H1 (cell line): ENCODE measurements at regions not wholly inside any gene's neighbourhood (a gene's known extent, or its start where the extent isn't known, plus 50 kb on each side); places are given as distances from the start of the nearest gene placed in this dataset.

ENCODE experiments used
- CTCF ChIA-PET: fragments of 300-600 bp; sonication (Branson Sonifier 250); formaldehyde crosslinking; loops from one replicate; lab custom pipeline; 2021; ENCODE audit not compliant: partially characterized antibody; lab: Charles Lee
- POLR2A ChIA-PET: fragments of 300-600 bp; sonication (Branson Sonifier 250); formaldehyde crosslinking; loops from one replicate; lab custom pipeline; 2021; ENCODE audit warnings: inconsistent platforms; ENCODE audit not compliant: partially characterized antibody; lab: Charles Lee
- DNase-seq, 2 experiments: peaks; one replicate each; pipeline versions ENCODE4 v3.0.0 to v3.0.0-alpha.2; 2010 to 2022; ENCODE audit warnings: low spot score in 2 of 2, low read depth in 1 of 2, mixed read lengths in 1 of 2
- FAIRE-seq: peaks from 2 replicates; lab custom pipeline; 2011; peaks lifted over from hg19 to GRCh38; lab: Jason Lieb, UNC
- H2AFZ ChIP-seq: 2 replicates; pipeline ENCODE4 v1.8.1; 2012; ENCODE audit warnings: low read length, inconsistent platforms
- H2AK5ac ChIP-seq: 2 replicates; pipeline ENCODE4 v1.6.1; 2013; ENCODE audit warnings: low read depth, low read length
- H2BK120ac ChIP-seq: replicated peaks from 2 replicates; pipeline ENCODE3; 2013; ENCODE audit warnings: low read depth, low read length, inconsistent platforms
- H2BK12ac ChIP-seq: 2 replicates; pipeline ENCODE4 v1.6.1; 2013; ENCODE audit warnings: low read depth, low read length
- H2BK15ac ChIP-seq: 2 replicates; pipeline ENCODE4 v1.6.1; 2013; ENCODE audit warnings: low read length
- H2BK20ac ChIP-seq: 2 replicates; pipeline ENCODE4 v1.6.1; 2013; ENCODE audit warnings: low read length
- H2BK5ac ChIP-seq: 2 replicates; pipeline ENCODE4 v1.6.1; 2013; ENCODE audit warnings: low read depth, low read length
- H3K14ac ChIP-seq: 2 replicates; pipeline ENCODE4 v1.6.1; 2013; ENCODE audit warnings: inconsistent platforms; ENCODE audit not compliant: insufficient read length
- H3K18ac ChIP-seq: 2 replicates; pipeline ENCODE4 v1.6.1; 2013; ENCODE audit warnings: low read length; ENCODE audit errors: extremely low read depth
- H3K23ac ChIP-seq: 2 replicates; pipeline ENCODE4 v1.6.1; 2013; ENCODE audit warnings: inconsistent platforms; ENCODE audit not compliant: insufficient read length
- H3K23me2 ChIP-seq: 2 replicates; pipeline ENCODE4 v1.6.1; 2013; ENCODE audit warnings: low read depth, low read length
- H3K27ac ChIP-seq: 2 replicates; pipeline ENCODE4 v1.6.1; 2011; ENCODE audit warnings: low read depth, low read length, inconsistent platforms
- H3K27me3 ChIP-seq, 4 experiments: replicated peaks in 1 of 4; 1 replicate in 1 of 4; 2 replicates in 3 of 4; pipeline versions ENCODE4 v1.6.1 to v1.8.1; 2011 to 2013; ENCODE audit warnings: low read length in 3 of 4, mild to moderate bottlenecking in 3 of 4, inconsistent platforms in 2 of 4, mixed read lengths in 2 of 4, moderate library complexity in 1 of 4; ENCODE audit not compliant: control insufficient read depth in 3 of 4, insufficient read depth in 3 of 4; ENCODE audit errors: extremely low read depth in 1 of 4
- H3K36me3 ChIP-seq, 4 experiments: 2 replicates each; pipeline versions ENCODE4 v1.6.1 to v1.8.1; 2011 to 2013; ENCODE audit warnings: mild to moderate bottlenecking in 4 of 4, low read length in 3 of 4, moderate library complexity in 2 of 4, control low read depth in 1 of 4, inconsistent platforms in 1 of 4; ENCODE audit not compliant: insufficient read depth in 4 of 4, control insufficient read depth in 2 of 4
- H3K4ac ChIP-seq: replicated peaks from 2 replicates; pipeline ENCODE3; 2013; ENCODE audit warnings: low read length, low read depth, mixed read lengths, inconsistent platforms; ENCODE audit not compliant: insufficient read length
- H3K4me1 ChIP-seq, 4 experiments: replicated peaks in 1 of 4; 1 replicate in 1 of 4; 2 replicates in 3 of 4; pipeline versions ENCODE4 v1.6.1 to v1.8.1; 2011 to 2013; ENCODE audit warnings: low read length in 3 of 4, inconsistent platforms in 2 of 4, mixed read lengths in 1 of 4; ENCODE audit not compliant: insufficient read depth in 4 of 4, control insufficient read depth in 3 of 4
- H3K4me2 ChIP-seq, 2 experiments: 2 replicates each; pipeline versions ENCODE4 v1.6.1 to v1.8.1; 2011 to 2013; ENCODE audit warnings: low read depth in 2 of 2, low read length in 2 of 2, control low read depth in 1 of 2, inconsistent platforms in 1 of 2, mild to moderate bottlenecking in 1 of 2; ENCODE audit not compliant: insufficient read depth in 1 of 2
- H3K4me3 ChIP-seq, 4 experiments: fragments of 200-600, 300-600 bp in 1 of 4; sonication (generic), shearing (Covaris generic), sonication (Bioruptor Twin) in 1 of 4; 2 replicates each; pipeline versions ENCODE4 v1.5.1 to v1.8.1; 2011 to 2016; ENCODE audit warnings: low read length in 4 of 4, low read depth in 3 of 4, control low read depth in 2 of 4, inconsistent platforms in 2 of 4, mild to moderate bottlenecking in 2 of 4, mixed read lengths in 1 of 4, moderate library complexity in 1 of 4; ENCODE audit not compliant: insufficient read depth in 2 of 4; ENCODE audit errors: extremely low read depth in 1 of 4
- H3K56ac ChIP-seq: replicated peaks from 2 replicates; pipeline ENCODE3; 2013; ENCODE audit warnings: low read depth, mild to moderate bottlenecking, mixed read lengths, low read length, inconsistent platforms; ENCODE audit not compliant: insufficient read length
- H3K79me1 ChIP-seq: 2 replicates; pipeline ENCODE4 v1.6.1; 2013; ENCODE audit warnings: low read depth, low read length, control low read depth
- H3K79me2 ChIP-seq, 2 experiments: 2 replicates each; pipeline versions ENCODE4 v1.6.1 to v1.8.1; 2012 to 2013; ENCODE audit warnings: low read length in 2 of 2, mild to moderate bottlenecking in 2 of 2, inconsistent platforms in 1 of 2; ENCODE audit not compliant: insufficient read depth in 2 of 2, control insufficient read depth in 1 of 2
- H3K9ac ChIP-seq, 4 experiments: replicated peaks in 1 of 4; 1 replicate in 1 of 4; 2 replicates in 3 of 4; pipeline versions ENCODE4 v1.6.1 to v1.8.1; 2011 to 2013; ENCODE audit warnings: low read depth in 3 of 4, low read length in 3 of 4, control low read depth in 2 of 4, mild to moderate bottlenecking in 2 of 4, moderate library complexity in 2 of 4, inconsistent platforms in 1 of 4; ENCODE audit errors: extremely low read depth in 1 of 4
- H3K9me3 ChIP-seq, 2 experiments: 2 replicates each; pipeline versions ENCODE4 v1.6.1 to v1.8.1; 2012 to 2013; ENCODE audit warnings: mild to moderate bottlenecking in 2 of 2, moderate library complexity in 2 of 2, control low read depth in 1 of 2, inconsistent platforms in 1 of 2, low read depth in 1 of 2, low read length in 1 of 2, mixed read lengths in 1 of 2; ENCODE audit not compliant: insufficient read depth in 2 of 2
- H4K20me1 ChIP-seq, 2 experiments: replicated peaks in 1 of 2; 2 replicates each; pipeline versions ENCODE3 to v1.8.1; 2011 to 2013; ENCODE audit warnings: inconsistent platforms in 2 of 2, low read length in 2 of 2, mild to moderate bottlenecking in 1 of 2; ENCODE audit not compliant: insufficient read depth in 2 of 2, control insufficient read depth in 1 of 2
- H4K5ac ChIP-seq: 2 replicates; pipeline ENCODE4 v1.6.1; 2013; ENCODE audit warnings: low read length, low read depth, mixed read lengths, inconsistent platforms; ENCODE audit not compliant: insufficient read length
- H4K8ac ChIP-seq: 2 replicates; pipeline ENCODE4 v1.8.0; 2013; ENCODE audit warnings: mild to moderate bottlenecking, moderate library complexity, low read length, inconsistent platforms; ENCODE audit not compliant: insufficient read depth; ENCODE audit errors: extremely low read depth
- H4K91ac ChIP-seq: replicated peaks from 2 replicates; pipeline ENCODE3; 2013; ENCODE audit warnings: low read length, mixed read lengths, inconsistent platforms; ENCODE audit not compliant: insufficient read length
- BRCA1 ChIP-seq: IDR thresholded peaks from 2 replicates; pipeline ENCODE4 v1.6.1; 2012; ENCODE audit warnings: low read depth, low read length, improper control_type of control experiment
- CTBP2 ChIP-seq: IDR thresholded peaks from 2 replicates; pipeline ENCODE4 v1.7.0; 2011; ENCODE audit warnings: borderline replicate concordance, mild to moderate bottlenecking, moderate library complexity, mixed read lengths, low read length; ENCODE audit not compliant: insufficient read depth, insufficient read length
- E2F6 ChIP-seq: IDR thresholded peaks from 2 replicates; pipeline ENCODE4 v1.6.1; 2012; ENCODE audit warnings: inconsistent platforms
- JUND ChIP-seq: IDR thresholded peaks from 2 replicates; pipeline ENCODE4 v1.6.1; 2011; ENCODE audit warnings: mild to moderate bottlenecking, improper control_type of control experiment, low read length
- KDM5A ChIP-seq: fragments of 200-600 bp; IDR thresholded peaks from 2 replicates; pipeline ENCODE4 v1.7.1; 2012; ENCODE audit warnings: mild to moderate bottlenecking, low read length, inconsistent platforms, mixed read lengths
- POLR2AphosphoS5 ChIP-seq: IDR thresholded peaks from 2 replicates; pipeline ENCODE4 v1.6.1; 2011; ENCODE audit warnings: low read depth, low read length
- RAD21 ChIP-seq, 2 experiments: IDR thresholded peaks in 1 of 2; conservative IDR thresholded peaks in 1 of 2; 2 replicates each; pipeline ENCODE4 v1.6.1; 2011; ENCODE audit warnings: low read depth in 2 of 2, low read length in 2 of 2, improper control_type of control experiment in 1 of 2, inconsistent platforms in 1 of 2, mild to moderate bottlenecking in 1 of 2, moderate library complexity in 1 of 2
- RNF2 ChIP-seq: fragments of 200-900, 300-1000 bp; sonication (generic); IDR thresholded peaks from 2 replicates; pipeline ENCODE4 v1.7.1; 2016; ENCODE audit warnings: borderline replicate concordance, low read depth, mild to moderate bottlenecking, antibody characterized with exemption, low read length; ENCODE audit not compliant: poor library complexity, severe bottlenecking; ENCODE audit errors: missing control alignments
- SIRT6 ChIP-seq: IDR thresholded peaks from one replicate; pipeline ENCODE4 v1.7.1; 2012; ENCODE audit warnings: low read length, inconsistent platforms
- SIX5 ChIP-seq: IDR thresholded peaks from 2 replicates; pipeline ENCODE4 v1.6.1; 2011; ENCODE audit warnings: mild to moderate bottlenecking, low read depth, low read length
- SP4 ChIP-seq: IDR thresholded peaks from 2 replicates; pipeline ENCODE4 v1.6.1; 2012; ENCODE audit warnings: low read length, inconsistent platforms
- TAF1 ChIP-seq: IDR thresholded peaks from 2 replicates; pipeline ENCODE4 v1.6.1; 2011; ENCODE audit warnings: mild to moderate bottlenecking, low read depth, low read length
- YY1 ChIP-seq: IDR thresholded peaks from 2 replicates; pipeline ENCODE4 v1.6.1; 2011; ENCODE audit warnings: low read depth, mild to moderate bottlenecking, low read length
- WGBS, 2 experiments: shearing (Covaris generic) in 1 of 2; methylation state at CpG; one replicate each; pipeline versions ENCODE4 v1.1.6 to v1.1.7; 2013 to 2015; ENCODE audit warnings: low lambda C conversion rate in 2 of 2, mixed read lengths in 2 of 2, inconsistent platforms in 1 of 2, low coverage in 1 of 2, missing lambda C conversion rate in 1 of 2; ENCODE audit not compliant: insufficient replicate concordance in 2 of 2, insufficient coverage in 1 of 2, insufficient read length in 1 of 2; ENCODE audit errors: extremely low coverage in 1 of 2, missing lambda C conversion rate in 1 of 2; 5-methylcytosine and 5-hydroxymethylcytosine counted together

GRCh38 chr6:224350-224749 is 67.9 kb upstream of the DUSP22 start:
- no peaks in the 10 kb centered on the region for H3K36me3 ChIP-seq
- no peak overlapping the region for H2BK120ac ChIP-seq
- no peak overlapping the region for H4K91ac ChIP-seq
- H3K27me3 ChIP-seq, result no peaks in the 10 kb centered on the region
- H2BK5ac ChIP-seq, result no peak overlapping the region; the same call in 1 of the 2 replicates
- no peak overlapping the region; the same call in 1 of the 2 replicates for H4K8ac ChIP-seq
- no peak overlapping the region for H3K18ac ChIP-seq
- peaks cover 2 to 6% (median 5%) of the 10 kb centered on the region in 4 experiments; a peak in 5 of 7 replicates for H3K4me1 ChIP-seq
- H2AFZ ChIP-seq, result no peak overlapping the region
- no peaks in the 10 kb centered on the region for H3K23me2 ChIP-seq
- H2BK20ac ChIP-seq, result no peak overlapping the region
- H4K20me1 ChIP-seq, result no peaks in the 10 kb centered on the region
- WGBS, 2 experiments, result 88% methylated on average over 13 of the region's 13 CpGs; no CpG with 5 or more reads in 1 of the 2 experiments
- ChIA-PET POLR2A (interaction anchor here (1.5 kb wide), 1 partner anchor 16 kb away, joined by 3 read pairs; no protein-coding TSS in a partner anchor), CTCF (interaction anchor here (0.7 to 3.4 kb wide), 9 partner anchors 8 to 174 kb away, joined by 3 to 29 read pairs (median 4); no protein-coding TSS in a partner anchor)
- no peak overlapping the region for H3K27ac ChIP-seq
- FAIRE-seq, result no peak
- no peak overlapping the region for H3K23ac ChIP-seq
- H3K14ac ChIP-seq, result no peak overlapping the region
- no peak overlapping the region for H2BK15ac ChIP-seq
- H3K79me1 ChIP-seq, result no peaks in the 10 kb centered on the region
- H3K4me3 ChIP-seq, result no peak overlapping the region
- no peak overlapping the region for H2BK12ac ChIP-seq
- no peak overlapping the region for H2AK5ac ChIP-seq
- no peak for DNase-seq
- no peak overlapping the region for H3K56ac ChIP-seq
- no peak overlapping the region for H3K4me2 ChIP-seq
- H3K9me3 ChIP-seq, result no peaks in the 10 kb centered on the region
- H3K4ac ChIP-seq, result no peak overlapping the region
- no peak overlapping the region for H3K9ac ChIP-seq
- no peak overlapping the region for H4K5ac ChIP-seq
- H3K79me2 ChIP-seq, result no peaks in the 10 kb centered on the region
- TF ChIP-seq RNF2 (no peak), TAF1 (no peak), SP4 (no peak), BRCA1 (no peak), SIX5 (no peak), CTBP2 (no peak), SIRT6 (no peak), E2F6 (no peak), YY1 (no peak), KDM5A (no peak), JUND (no peak), RAD21 (IDR thresholded peaks at IDR 0.05 in 1 of 2, conservative IDR thresholded peaks at IDR 0.05 in 1 of 2; ENCODE audit: low read depth in 2 of 2, low read length in 2 of 2) (no peak), POLR2AphosphoS5 (no peak)
